Aorta (tissue), 5 donors: ENCODE measurements at regions not wholly inside any gene's neighbourhood (a gene's known extent, or its start where the extent isn't known, plus 50 kb on each side); places are given as distances from the start of the nearest gene placed in this dataset.

ENCODE experiments used
- ATAC-seq: fragments of 200-7000 bp; cut with Tn5 transposase; one replicate; pipeline ENCODE4 v1.9.1; 2022; ENCODE audit warnings: moderate library complexity; ENCODE audit not compliant: low FRiP score
- DNase-seq, 2 donors: peaks; one replicate each; pipeline ENCODE4 v3.0.0-alpha.2; 2020
- H3K27ac ChIP-seq, 2 donors: one replicate each; pipeline ENCODE4 v1.5.1; 2013; ENCODE audit warnings: low read length in 2 of 2, mild to moderate bottlenecking in 2 of 2, moderate library complexity in 2 of 2, control low read depth in 1 of 2, inconsistent platforms in 1 of 2, low read depth in 1 of 2
- H3K27me3 ChIP-seq, 2 donors: one replicate each; pipeline ENCODE4 v1.6.1; 2013; ENCODE audit warnings: control low read depth in 1 of 2, low read length in 1 of 2, mild to moderate bottlenecking in 1 of 2, moderate library complexity in 1 of 2; ENCODE audit not compliant: insufficient read depth in 2 of 2, control insufficient read depth in 1 of 2
- H3K36me3 ChIP-seq, 2 donors: one replicate each; pipeline ENCODE4 v1.6.1; 2013; ENCODE audit warnings: control low read depth in 1 of 2, low read length in 1 of 2, mild to moderate bottlenecking in 1 of 2; ENCODE audit not compliant: insufficient read depth in 2 of 2, control insufficient read depth in 1 of 2
- H3K4me1 ChIP-seq, 2 donors: one replicate each; pipeline ENCODE4 v1.6.1; 2013; ENCODE audit warnings: low read length in 2 of 2, control low read depth in 1 of 2, mild to moderate bottlenecking in 1 of 2, moderate library complexity in 1 of 2; ENCODE audit not compliant: insufficient read depth in 2 of 2, control insufficient read depth in 1 of 2
- H3K4me3 ChIP-seq, 2 donors: one replicate each; pipeline ENCODE4 v1.5.1; 2013; ENCODE audit warnings: low read length in 2 of 2, control low read depth in 1 of 2, mild to moderate bottlenecking in 1 of 2
- H3K9me3 ChIP-seq: one replicate; pipeline ENCODE4 v1.6.1; 2013; ENCODE audit warnings: mild to moderate bottlenecking, low read length; ENCODE audit not compliant: control insufficient read depth
- WGBS, 2 donors: extraction: QIAGEN DNeasy Blood & Tissue Kit; methylation state at CpG; one replicate each; pipeline ENCODE4 v1.1.7; 2013; 5-methylcytosine and 5-hydroxymethylcytosine counted together
- intact Hi-C, 2 donors: fragments of 100-400 bp; cut with DNase I; formaldehyde crosslinking; loops; one replicate each; pipeline versions ENCODE4 v1.14.2 to v1.15.0; 2022
- donor health status: healthy with polysubstance abuse.
- donor health status: Bipolar disorder and iron deficiency.
- donor health status: DM: no; HTN: no; CAD: no.
- donor health status: DM: no; HTN: no; CAD: no.
- donor health status: DM: yes; HTN: yes; CAD: no.

DNA sequence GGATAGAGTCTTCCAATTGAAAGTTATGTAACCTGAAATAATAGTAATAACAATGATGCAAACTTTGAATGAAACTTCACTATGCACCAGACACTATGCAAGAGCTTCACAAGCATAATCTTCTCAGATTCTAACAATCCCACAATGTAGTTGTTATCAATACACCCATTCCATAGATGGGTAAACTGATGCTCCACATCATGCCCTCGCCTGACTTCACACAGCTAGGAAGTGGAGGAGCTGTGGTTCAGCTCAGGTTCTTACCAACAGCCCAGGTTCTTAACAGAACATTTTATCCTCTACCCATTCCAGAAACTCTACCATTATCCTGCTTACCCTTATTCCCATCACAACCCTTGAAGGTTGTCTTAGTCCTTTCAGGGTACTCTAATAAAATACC is 50.4 kb upstream of the HMGXB4 start:
- Histone ChIP-seq H3K4me3 (no peak overlapping the region), H3K27ac (no peak overlapping the region), H3K9me3 (no peaks in the 10 kb centered on the region), H3K4me1 (no peaks in the 10 kb centered on the region), H3K36me3 (no peaks in the 10 kb centered on the region), H3K27me3 (no peaks in the 10 kb centered on the region)
- DNase-seq: no peak
- intact Hi-C loops: no loop called here
- WGBS, 2 donors: 78 to 87% methylated on average over 1 of the region's 1 CpG
- ATAC-seq: no peak
